ENCODE measurements at regions not wholly inside any gene's neighbourhood (a gene's known extent, or its start where the extent isn't known, plus 50 kb on each side); places are given as distances from the start of the nearest gene placed in this dataset.

DNA sequence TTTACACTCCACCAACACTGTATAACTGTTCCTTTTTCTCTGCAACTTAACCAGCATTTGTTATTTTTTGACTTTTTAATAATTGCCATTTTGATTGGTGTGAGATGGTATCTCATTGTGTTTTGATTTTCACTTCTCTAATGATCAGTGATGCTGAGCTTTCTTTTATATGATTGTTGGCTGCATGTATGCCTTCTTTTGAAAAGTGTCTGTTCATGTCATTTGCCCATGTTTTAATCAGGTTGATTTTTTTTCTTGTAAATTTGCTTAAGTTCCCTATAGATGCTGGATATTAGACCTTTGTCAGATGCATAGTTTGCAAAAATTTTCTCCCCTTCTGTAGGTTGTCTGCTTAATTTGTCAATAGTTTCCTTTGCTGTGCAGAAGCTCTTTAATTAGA lies 263.0 kb downstream of the MBNL1 start:
- TF ChIP-seq USF2 (IDR thresholded peaks at IDR 0.05): no peak
- no peak for TF ChIP-seq MAX (IDR thresholded peaks at IDR 0.05)
- TF ChIP-seq, protein P1, sequence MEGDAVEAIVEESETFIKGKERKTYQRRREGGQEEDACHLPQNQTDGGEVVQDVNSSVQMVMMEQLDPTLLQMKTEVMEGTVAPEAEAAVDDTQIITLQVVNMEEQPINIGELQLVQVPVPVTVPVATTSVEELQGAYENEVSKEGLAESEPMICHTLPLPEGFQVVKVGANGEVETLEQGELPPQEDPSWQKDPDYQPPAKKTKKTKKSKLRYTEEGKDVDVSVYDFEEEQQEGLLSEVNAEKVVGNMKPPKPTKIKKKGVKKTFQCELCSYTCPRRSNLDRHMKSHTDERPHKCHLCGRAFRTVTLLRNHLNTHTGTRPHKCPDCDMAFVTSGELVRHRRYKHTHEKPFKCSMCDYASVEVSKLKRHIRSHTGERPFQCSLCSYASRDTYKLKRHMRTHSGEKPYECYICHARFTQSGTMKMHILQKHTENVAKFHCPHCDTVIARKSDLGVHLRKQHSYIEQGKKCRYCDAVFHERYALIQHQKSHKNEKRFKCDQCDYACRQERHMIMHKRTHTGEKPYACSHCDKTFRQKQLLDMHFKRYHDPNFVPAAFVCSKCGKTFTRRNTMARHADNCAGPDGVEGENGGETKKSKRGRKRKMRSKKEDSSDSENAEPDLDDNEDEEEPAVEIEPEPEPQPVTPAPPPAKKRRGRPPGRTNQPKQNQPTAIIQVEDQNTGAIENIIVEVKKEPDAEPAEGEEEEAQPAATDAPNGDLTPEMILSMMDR (IDR thresholded peaks at IDR 0.05): no peak
- TF ChIP-seq NPAS2 (CRISPR knock-in tag; IDR thresholded peaks at IDR 0.05; ENCODE audit: borderline replicate concordance): no peak
- TF ChIP-seq MAZ (IDR thresholded peaks at IDR 0.05; ENCODE audit: borderline replicate concordance, low read depth, low read length): no peak
- TF ChIP-seq, protein P2, sequence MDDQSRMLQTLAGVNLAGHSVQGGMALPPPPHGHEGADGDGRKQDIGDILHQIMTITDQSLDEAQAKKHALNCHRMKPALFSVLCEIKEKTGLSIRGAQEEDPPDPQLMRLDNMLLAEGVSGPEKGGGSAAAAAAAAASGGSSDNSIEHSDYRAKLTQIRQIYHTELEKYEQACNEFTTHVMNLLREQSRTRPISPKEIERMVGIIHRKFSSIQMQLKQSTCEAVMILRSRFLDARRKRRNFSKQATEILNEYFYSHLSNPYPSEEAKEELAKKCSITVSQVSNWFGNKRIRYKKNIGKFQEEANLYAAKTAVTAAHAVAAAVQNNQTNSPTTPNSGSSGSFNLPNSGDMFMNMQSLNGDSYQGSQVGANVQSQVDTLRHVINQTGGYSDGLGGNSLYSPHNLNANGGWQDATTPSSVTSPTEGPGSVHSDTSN (IDR thresholded peaks at IDR 0.05): no peak
- TF ChIP-seq EP300 (IDR thresholded peaks at IDR 0.05): no peak
- TF ChIP-seq RCOR1 (IDR thresholded peaks at IDR 0.05; ENCODE audit: low read depth, low read length): no peak
- no peak for TF ChIP-seq POLR2A (IDR thresholded peaks at IDR 0.05; ENCODE audit: low read length)
- no peak for TF ChIP-seq ZC3H11A (IDR thresholded peaks at IDR 0.05)
- no peak for TF ChIP-seq RAD21 (conservative IDR thresholded peaks at IDR 0.05 in 1 of 2, IDR thresholded peaks at IDR 0.05 in 1 of 2)
- no peak for TF ChIP-seq MYC (IDR thresholded peaks at IDR 0.05; ENCODE audit: borderline replicate concordance, low read length)
- no peak for TF ChIP-seq ELK1 (IDR thresholded peaks at IDR 0.05; ENCODE audit: low read depth, low read length)

Data from A549 (cell line).